ENCODE measurements at regions not wholly inside any gene's neighbourhood (a gene's known extent, or its start where the extent isn't known, plus 50 kb on each side); places are given as distances from the start of the nearest gene placed in this dataset.

GRCh38 chr7:145289384-145289783, 453.5 kb upstream of the TPK1 start:
- H3K27ac ChIP-seq (ENCODE audit: low read length), result no peak overlapping the region

GRCh38 chr7:145276118-145276517, 440.3 kb upstream of the TPK1 start:
- Histone ChIP-seq H3K4me3 (ENCODE audit: low read length) (no peak overlapping the region), H3K9me3 (ENCODE audit: low read length) (peaks cover 4% of the 10 kb centered on the region), H3K4me2 (ENCODE audit: low read length) (no peak overlapping the region), H3K27ac (ENCODE audit: low read length) (no peak overlapping the region), H3K27me3 (ENCODE audit: insufficient read depth, low read depth, low read length) (no peaks in the 10 kb centered on the region), H2AFZ (ENCODE audit: low read depth, low read length) (no peak overlapping the region), H3F3A (ENCODE audit: insufficient read depth, low read length, poor library complexity, severe bottlenecking) (no peaks in the 10 kb centered on the region), H3K9ac (ENCODE audit: low read length) (no peak overlapping the region), H3K9me2 (ENCODE audit: insufficient read depth, low read length) (no peaks in the 10 kb centered on the region), H4K20me1 (ENCODE audit: insufficient read depth) (no peaks in the 10 kb centered on the region), H3K79me2 (replicated peaks; ENCODE audit: insufficient read depth, low read length) (no peaks in the 10 kb centered on the region), H3K36me3 (ENCODE audit: insufficient read depth, low read length) (no peaks in the 10 kb centered on the region)
- TF ChIP-seq, protein P1, sequence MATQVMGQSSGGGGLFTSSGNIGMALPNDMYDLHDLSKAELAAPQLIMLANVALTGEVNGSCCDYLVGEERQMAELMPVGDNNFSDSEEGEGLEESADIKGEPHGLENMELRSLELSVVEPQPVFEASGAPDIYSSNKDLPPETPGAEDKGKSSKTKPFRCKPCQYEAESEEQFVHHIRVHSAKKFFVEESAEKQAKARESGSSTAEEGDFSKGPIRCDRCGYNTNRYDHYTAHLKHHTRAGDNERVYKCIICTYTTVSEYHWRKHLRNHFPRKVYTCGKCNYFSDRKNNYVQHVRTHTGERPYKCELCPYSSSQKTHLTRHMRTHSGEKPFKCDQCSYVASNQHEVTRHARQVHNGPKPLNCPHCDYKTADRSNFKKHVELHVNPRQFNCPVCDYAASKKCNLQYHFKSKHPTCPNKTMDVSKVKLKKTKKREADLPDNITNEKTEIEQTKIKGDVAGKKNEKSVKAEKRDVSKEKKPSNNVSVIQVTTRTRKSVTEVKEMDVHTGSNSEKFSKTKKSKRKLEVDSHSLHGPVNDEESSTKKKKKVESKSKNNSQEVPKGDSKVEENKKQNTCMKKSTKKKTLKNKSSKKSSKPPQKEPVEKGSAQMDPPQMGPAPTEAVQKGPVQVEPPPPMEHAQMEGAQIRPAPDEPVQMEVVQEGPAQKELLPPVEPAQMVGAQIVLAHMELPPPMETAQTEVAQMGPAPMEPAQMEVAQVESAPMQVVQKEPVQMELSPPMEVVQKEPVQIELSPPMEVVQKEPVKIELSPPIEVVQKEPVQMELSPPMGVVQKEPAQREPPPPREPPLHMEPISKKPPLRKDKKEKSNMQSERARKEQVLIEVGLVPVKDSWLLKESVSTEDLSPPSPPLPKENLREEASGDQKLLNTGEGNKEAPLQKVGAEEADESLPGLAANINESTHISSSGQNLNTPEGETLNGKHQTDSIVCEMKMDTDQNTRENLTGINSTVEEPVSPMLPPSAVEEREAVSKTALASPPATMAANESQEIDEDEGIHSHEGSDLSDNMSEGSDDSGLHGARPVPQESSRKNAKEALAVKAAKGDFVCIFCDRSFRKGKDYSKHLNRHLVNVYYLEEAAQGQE (IDR thresholded peaks at IDR 0.05; ENCODE audit: borderline replicate concordance), result no peak

More at GRCh38 chr7:145289384-145289783, 453.5 kb upstream of the TPK1 start:
- no peak overlapping the region for H3K4me2 ChIP-seq (ENCODE audit: low read length)
- no peaks in the 10 kb centered on the region for H3K9me3 ChIP-seq (ENCODE audit: low read length)
- H3K27me3 ChIP-seq (ENCODE audit: insufficient read depth, low read depth, low read length), result no peaks in the 10 kb centered on the region
- no peaks in the 10 kb centered on the region for H3K79me2 ChIP-seq (replicated peaks; ENCODE audit: insufficient read depth, low read length)
- H3K4me3 ChIP-seq (ENCODE audit: low read length), result no peak overlapping the region
- H3K9ac ChIP-seq (ENCODE audit: low read length), result no peak overlapping the region
- no peaks in the 10 kb centered on the region for H3K36me3 ChIP-seq (ENCODE audit: insufficient read depth, low read length)
- no peaks in the 10 kb centered on the region for H3K9me2 ChIP-seq (ENCODE audit: insufficient read depth, low read length)
- no peaks in the 10 kb centered on the region for H4K20me1 ChIP-seq (ENCODE audit: insufficient read depth)
- TF ChIP-seq, protein P1 (IDR thresholded peaks at IDR 0.05; ENCODE audit: borderline replicate concordance), result no peak
- no peak for TF ChIP-seq CTCF (IDR thresholded peaks at IDR 0.05; ENCODE audit: poor library complexity, severe bottlenecking)
- TF ChIP-seq EP300 (conservative IDR thresholded peaks at IDR 0.05; ENCODE audit: poor library complexity, severe bottlenecking), result no peak
- no peak for TF ChIP-seq TAF1 (IDR thresholded peaks at IDR 0.05; ENCODE audit: low read depth)
- TF ChIP-seq MXI1 (conservative IDR thresholded peaks at IDR 0.05; ENCODE audit: poor library complexity, severe bottlenecking), result no peak
- H2AFZ ChIP-seq (ENCODE audit: low read depth, low read length), result no peak overlapping the region
- no peaks in the 10 kb centered on the region for H3F3A ChIP-seq (ENCODE audit: insufficient read depth, low read length, poor library complexity, severe bottlenecking)

Data from neural cell (in vitro differentiated cells).